ENCODE measurements at regions not wholly inside any gene's neighbourhood (a gene's known extent, or its start where the extent isn't known, plus 50 kb on each side); places are given as distances from the start of the nearest gene placed in this dataset.
A peak's percentile ranks its signal among the peaks of the same experiment; 100 is the strongest.

GRCh38 chr11:90646266-90646665 is 423.4 kb upstream of the CHORDC1 start:
- Histone ChIP-seq H3K36me3 (no peaks in the 10 kb centered on the region), H3K27ac (replicated peaks in 1 of 4) (no peak overlapping the region), H3K27me3 (no peaks in the 10 kb centered on the region), H3K4me3 (no peak overlapping the region), H3K4me1 (no peaks in the 10 kb centered on the region), H3K9me3 (no peaks in the 10 kb centered on the region)
- TF ChIP-seq, protein P1, sequence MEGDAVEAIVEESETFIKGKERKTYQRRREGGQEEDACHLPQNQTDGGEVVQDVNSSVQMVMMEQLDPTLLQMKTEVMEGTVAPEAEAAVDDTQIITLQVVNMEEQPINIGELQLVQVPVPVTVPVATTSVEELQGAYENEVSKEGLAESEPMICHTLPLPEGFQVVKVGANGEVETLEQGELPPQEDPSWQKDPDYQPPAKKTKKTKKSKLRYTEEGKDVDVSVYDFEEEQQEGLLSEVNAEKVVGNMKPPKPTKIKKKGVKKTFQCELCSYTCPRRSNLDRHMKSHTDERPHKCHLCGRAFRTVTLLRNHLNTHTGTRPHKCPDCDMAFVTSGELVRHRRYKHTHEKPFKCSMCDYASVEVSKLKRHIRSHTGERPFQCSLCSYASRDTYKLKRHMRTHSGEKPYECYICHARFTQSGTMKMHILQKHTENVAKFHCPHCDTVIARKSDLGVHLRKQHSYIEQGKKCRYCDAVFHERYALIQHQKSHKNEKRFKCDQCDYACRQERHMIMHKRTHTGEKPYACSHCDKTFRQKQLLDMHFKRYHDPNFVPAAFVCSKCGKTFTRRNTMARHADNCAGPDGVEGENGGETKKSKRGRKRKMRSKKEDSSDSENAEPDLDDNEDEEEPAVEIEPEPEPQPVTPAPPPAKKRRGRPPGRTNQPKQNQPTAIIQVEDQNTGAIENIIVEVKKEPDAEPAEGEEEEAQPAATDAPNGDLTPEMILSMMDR (IDR thresholded peaks at IDR 0.05) = no peak
- TF ChIP-seq POLR2AphosphoS5 (IDR thresholded peaks at IDR 0.05) (no peak), EP300 (IDR thresholded peaks at IDR 0.05) (no peak), POLR2A (IDR thresholded peaks at IDR 0.05; ENCODE audit: low read depth) (no peak)
- no peak for DNase-seq (ENCODE audit: extremely low spot score)
- 90% methylated on average over 1 of the region's 1 CpG for WGBS
- intact Hi-C loops (cut with DNase I) = no loop called here

- Histone ChIP-seq H3K4me3 (no peak overlapping the region), H3K27me3 (no peaks in the 10 kb centered on the region), H3K9me3 (no peaks in the 10 kb centered on the region), H3K36me3 (no peaks in the 10 kb centered on the region), H3K27ac (replicated peaks in 1 of 4) (no peak overlapping the region), H3K4me1 (peaks cover 0 to 11% (median 4%) of the 10 kb centered on the region in 4 donors)
- DNase-seq (ENCODE audit: extremely low spot score) = no peak
- TF ChIP-seq, protein P1 (IDR thresholded peaks at IDR 0.05) = peak; percentile 19 to 51 (median 24)
- TF ChIP-seq POLR2AphosphoS5 (IDR thresholded peaks at IDR 0.05) = no peak
- intact Hi-C loops (cut with DNase I) = no loop called here
- 13% methylated on average over 1 of the region's 1 CpG for WGBS
Measured at GRCh38 chr11:90639461-90639993, 416.7 kb upstream of the CHORDC1 start.

DNA sequence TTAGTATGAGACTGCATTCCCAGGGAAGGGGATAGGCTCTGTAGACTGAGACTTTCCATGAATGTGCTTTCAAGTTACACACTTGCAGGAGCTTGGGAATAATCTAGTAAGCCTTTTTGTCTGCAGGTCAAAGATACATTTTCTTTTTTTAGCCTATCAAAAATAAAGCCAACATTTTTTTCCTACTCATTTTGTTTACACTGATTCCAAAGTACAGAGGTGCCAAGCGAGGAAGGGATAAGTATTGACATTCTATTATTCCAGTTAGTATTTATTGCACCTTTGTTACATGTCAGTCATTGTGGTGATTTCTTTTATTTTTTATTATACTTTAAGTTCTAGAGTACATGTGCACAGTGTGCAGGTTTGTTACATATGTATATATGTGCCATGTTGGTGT is 413.0 kb upstream of the CHORDC1 start:
- no peak for DNase-seq (ENCODE audit: extremely low spot score)
- Histone ChIP-seq H3K36me3 (no peaks in the 10 kb centered on the region), H3K27ac (replicated peaks in 1 of 4) (no peak overlapping the region), H3K27me3 (no peaks in the 10 kb centered on the region), H3K4me3 (no peak overlapping the region), H3K9me3 (no peaks in the 10 kb centered on the region), H3K4me1 (peaks cover 0 to 11% (median 4%) of the 10 kb centered on the region in 4 donors)
- WGBS = 81% methylated on average over 1 of the region's 1 CpG
- TF ChIP-seq EP300 (IDR thresholded peaks at IDR 0.05) (no peak), POLR2AphosphoS5 (IDR thresholded peaks at IDR 0.05) (no peak), POLR2A (IDR thresholded peaks at IDR 0.05; ENCODE audit: low read depth) (no peak)
- TF ChIP-seq, protein P1 (IDR thresholded peaks at IDR 0.05) = no peak
- intact Hi-C loops (cut with DNase I) = no loop called here

DNA sequence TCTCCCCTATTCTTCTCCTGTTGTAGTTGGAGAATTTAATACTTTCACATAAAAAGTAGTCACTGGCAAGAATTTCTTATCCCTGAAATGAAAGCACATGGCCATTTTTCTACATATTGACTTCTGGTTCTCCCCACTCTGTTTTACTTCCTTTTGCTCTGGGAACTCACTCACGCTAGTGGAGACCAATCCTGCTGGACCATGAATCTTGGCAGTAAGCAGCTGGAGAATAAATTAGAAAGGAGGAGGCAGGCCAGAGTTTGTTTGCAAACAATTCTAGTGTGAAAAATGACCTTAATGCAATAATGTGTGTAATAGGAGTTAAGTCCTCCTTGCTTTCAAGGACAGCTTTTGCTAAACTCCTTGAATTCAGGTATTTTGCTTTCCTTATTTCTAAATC is 412.3 kb upstream of the CHORDC1 start:
- Histone ChIP-seq H3K27ac (replicated peaks in 1 of 4) (no peak overlapping the region), H3K4me1 (peaks cover 0 to 10% (median 4%) of the 10 kb centered on the region in 4 donors), H3K36me3 (no peaks in the 10 kb centered on the region), H3K27me3 (no peaks in the 10 kb centered on the region), H3K9me3 (no peaks in the 10 kb centered on the region), H3K4me3 (no peak overlapping the region)
- no peak for TF ChIP-seq POLR2AphosphoS5 (IDR thresholded peaks at IDR 0.05)
- no peak for TF ChIP-seq EP300 (IDR thresholded peaks at IDR 0.05)
- no peak for TF ChIP-seq POLR2A (IDR thresholded peaks at IDR 0.05; ENCODE audit: low read depth)
- TF ChIP-seq, protein P1 (IDR thresholded peaks at IDR 0.05) = no peak
- WGBS = 75% methylated on average over 1 of the region's 1 CpG
- DNase-seq (ENCODE audit: extremely low spot score) = no peak
- intact Hi-C loops (cut with DNase I) = no loop called here

GRCh38 chr11:90630176-90630575 is 407.3 kb upstream of the CHORDC1 start:
- no peaks in the 10 kb centered on the region for H3K36me3 ChIP-seq
- no peak overlapping the region for H3K4me3 ChIP-seq
- H3K9me3 ChIP-seq = no peaks in the 10 kb centered on the region
- H3K4me1 ChIP-seq = no peaks in the 10 kb centered on the region
- H3K27ac ChIP-seq (replicated peaks in 1 of 4) = no peak overlapping the region
- intact Hi-C loops (cut with DNase I) = no loop called here
- 92% methylated on average over 4 of the region's 4 CpGs for WGBS
- TF ChIP-seq, protein P1 (IDR thresholded peaks at IDR 0.05) = no peak
- TF ChIP-seq POLR2A (IDR thresholded peaks at IDR 0.05; ENCODE audit: low read depth) = no peak
- TF ChIP-seq EP300 (IDR thresholded peaks at IDR 0.05) = no peak
- TF ChIP-seq POLR2AphosphoS5 (IDR thresholded peaks at IDR 0.05) = no peak
- no peaks in the 10 kb centered on the region for H3K27me3 ChIP-seq
- no peak for DNase-seq (ENCODE audit: extremely low spot score)
